ENCODE measurements at regions not wholly inside any gene's neighbourhood (a gene's known extent, or its start where the extent isn't known, plus 50 kb on each side); places are given as distances from the start of the nearest gene placed in this dataset.
"Not testable (repeated sequence)": the region's sequence is repeated elsewhere in the genome, so short reads cannot be mapped to it uniquely, and the experiment has no call there.

DNA sequence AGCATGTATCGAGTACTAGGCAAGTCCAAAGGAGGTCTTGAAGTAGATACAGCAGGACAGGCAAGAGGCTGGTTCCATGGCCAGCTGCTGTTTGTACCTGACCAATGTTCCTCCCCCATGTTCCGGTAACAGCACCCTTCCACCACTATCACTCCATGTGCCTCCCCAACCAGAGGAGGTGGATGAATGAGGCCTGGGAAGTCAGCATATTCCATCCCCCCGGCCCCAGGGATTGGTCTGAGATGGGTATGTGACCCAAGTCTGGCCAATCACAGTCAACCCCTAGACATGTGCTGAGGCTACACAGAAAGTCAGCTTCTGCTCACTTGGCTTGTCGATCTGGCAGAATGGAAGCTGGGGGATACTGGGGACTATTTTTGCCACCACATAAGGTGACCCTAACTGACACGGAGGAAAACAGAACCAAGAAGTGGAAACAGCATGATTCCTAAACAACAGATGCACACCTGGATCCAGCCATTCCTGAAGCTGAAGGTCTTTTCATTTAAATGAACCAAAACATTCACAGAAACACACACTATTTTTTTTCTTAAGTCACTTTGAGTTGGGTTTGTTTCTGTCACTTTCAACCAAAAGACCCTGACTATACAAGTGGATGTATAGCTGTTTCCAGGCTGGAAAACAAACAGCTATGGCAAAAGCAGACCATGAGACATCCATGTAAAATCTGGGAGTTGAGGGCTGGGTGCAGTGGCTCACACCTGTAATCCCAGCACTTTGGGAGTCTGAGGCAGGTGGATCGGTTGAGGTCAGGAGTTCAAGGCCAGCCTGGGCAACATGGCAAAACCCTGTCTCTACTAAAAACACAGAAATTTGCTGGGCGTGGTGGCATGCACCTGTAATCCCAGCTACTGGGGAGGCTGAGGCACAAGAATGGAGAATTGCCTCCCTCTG lies 70.4 kb upstream of the PTPN1 start:
- no peak for DNase-seq (ENCODE audit: low read depth)
- TF ChIP-seq, protein P1, sequence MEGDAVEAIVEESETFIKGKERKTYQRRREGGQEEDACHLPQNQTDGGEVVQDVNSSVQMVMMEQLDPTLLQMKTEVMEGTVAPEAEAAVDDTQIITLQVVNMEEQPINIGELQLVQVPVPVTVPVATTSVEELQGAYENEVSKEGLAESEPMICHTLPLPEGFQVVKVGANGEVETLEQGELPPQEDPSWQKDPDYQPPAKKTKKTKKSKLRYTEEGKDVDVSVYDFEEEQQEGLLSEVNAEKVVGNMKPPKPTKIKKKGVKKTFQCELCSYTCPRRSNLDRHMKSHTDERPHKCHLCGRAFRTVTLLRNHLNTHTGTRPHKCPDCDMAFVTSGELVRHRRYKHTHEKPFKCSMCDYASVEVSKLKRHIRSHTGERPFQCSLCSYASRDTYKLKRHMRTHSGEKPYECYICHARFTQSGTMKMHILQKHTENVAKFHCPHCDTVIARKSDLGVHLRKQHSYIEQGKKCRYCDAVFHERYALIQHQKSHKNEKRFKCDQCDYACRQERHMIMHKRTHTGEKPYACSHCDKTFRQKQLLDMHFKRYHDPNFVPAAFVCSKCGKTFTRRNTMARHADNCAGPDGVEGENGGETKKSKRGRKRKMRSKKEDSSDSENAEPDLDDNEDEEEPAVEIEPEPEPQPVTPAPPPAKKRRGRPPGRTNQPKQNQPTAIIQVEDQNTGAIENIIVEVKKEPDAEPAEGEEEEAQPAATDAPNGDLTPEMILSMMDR (conservative IDR thresholded peaks at IDR 0.05; ENCODE audit: low read depth, low read length) = no peak
- H3K4me3 ChIP-seq (ENCODE audit: low read length) = no peak overlapping the region

DNA sequence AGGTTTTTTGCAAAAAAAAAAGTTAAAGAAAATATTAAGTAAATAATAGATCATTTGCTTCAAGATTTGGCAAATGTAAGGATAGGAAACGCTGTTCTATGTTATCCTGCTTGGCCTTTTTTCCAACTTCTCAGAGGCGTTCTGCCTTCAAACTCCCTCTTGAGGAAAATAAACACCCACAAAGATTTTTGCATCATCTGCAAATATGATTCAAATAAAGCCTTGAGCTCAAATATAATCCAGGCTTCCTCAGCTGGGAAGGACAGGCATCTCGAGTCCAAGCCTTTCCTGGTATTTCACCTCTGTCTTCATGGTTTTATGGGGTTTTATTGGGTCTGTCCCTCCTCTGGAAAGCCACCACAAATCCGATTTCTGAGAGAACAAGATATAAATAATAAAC lies 67.7 kb upstream of the PTPN1 start:
- TF ChIP-seq, protein P1 (conservative IDR thresholded peaks at IDR 0.05; ENCODE audit: low read depth, low read length) = no peak
- DNase-seq (ENCODE audit: low read depth) = no peak
- no peak overlapping the region for H3K4me3 ChIP-seq (ENCODE audit: low read length)

DNA sequence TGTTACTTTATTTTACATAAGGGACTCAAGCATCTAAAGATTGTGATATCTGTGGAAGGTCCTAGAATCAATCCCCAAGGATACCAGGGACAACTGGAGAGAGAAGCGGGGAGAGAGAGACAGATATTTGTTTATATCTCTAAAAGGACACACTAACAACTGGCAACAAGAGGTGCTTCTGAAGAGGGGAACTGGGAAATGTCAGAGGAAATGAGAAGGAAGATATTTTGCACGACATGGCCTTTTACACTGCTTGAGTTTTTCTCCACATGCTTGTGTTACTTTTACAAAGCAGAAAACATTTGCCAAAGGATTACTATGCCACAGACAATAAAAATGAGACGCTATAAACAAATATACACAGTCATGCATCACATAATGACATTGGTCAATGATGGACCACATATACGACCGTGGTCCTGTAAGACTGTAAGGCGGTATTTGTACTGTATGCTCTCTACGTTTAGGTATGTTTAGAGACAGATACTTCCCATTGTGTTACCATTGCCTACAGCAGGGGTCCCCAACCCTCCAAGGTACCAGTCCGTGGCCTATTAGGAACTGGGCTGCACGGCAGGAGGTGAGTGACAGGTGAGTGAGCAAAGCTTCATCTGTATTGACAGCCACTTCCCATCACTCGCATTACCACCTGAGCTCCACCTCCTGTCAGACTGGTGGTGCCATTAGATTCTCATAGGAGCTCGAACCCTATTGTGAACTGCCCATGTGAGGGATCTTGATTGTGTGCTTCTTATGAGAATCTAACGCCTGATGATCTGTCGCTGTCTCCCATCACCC lies 64.6 kb upstream of the PTPN1 start:
- no peak overlapping the region for H3K4me3 ChIP-seq (ENCODE audit: low read length)
- TF ChIP-seq, protein P1 (conservative IDR thresholded peaks at IDR 0.05; ENCODE audit: low read depth, low read length) = no peak
- no peak for DNase-seq (ENCODE audit: low read depth)

DNA sequence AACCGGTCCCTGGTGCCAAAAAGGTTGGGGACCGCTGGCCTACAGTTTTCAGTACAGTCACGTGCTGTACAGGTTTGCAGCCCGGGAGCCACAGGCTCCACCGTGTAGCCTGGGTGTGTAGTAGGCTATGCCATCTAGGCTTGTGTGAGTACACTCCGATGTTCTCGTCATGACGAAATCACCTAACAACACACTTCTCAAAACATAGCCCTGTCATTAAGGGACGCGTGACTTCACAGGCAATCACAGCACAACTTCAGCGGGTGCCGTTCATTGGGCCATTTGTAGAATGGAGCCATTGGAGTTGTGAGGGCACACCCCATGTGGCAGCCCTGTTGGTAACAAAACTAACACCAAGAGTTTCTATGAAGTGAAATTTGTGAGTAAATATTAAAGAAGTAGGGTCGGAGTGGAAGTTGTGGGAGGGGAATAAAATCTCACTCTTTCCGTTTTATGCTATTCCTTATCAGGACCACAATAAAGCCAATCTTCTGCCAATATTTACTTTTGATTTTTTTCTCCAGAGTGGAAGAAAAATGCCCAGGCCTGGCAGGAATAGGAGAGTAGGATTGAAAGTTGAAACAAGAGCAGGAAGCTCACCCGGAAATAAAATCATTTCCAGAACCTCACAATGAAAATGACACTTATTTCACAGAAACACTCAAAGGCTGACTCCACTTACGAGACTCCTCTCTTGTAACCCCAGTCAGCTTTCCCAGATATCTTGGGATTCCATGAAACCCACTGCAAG lies 63.7 kb upstream of the PTPN1 start:
- TF ChIP-seq, protein P1 (conservative IDR thresholded peaks at IDR 0.05; ENCODE audit: low read depth, low read length) = no peak
- no peak overlapping the region for H3K4me3 ChIP-seq (ENCODE audit: low read length)
- DNase-seq (ENCODE audit: low read depth) = no peak

DNA sequence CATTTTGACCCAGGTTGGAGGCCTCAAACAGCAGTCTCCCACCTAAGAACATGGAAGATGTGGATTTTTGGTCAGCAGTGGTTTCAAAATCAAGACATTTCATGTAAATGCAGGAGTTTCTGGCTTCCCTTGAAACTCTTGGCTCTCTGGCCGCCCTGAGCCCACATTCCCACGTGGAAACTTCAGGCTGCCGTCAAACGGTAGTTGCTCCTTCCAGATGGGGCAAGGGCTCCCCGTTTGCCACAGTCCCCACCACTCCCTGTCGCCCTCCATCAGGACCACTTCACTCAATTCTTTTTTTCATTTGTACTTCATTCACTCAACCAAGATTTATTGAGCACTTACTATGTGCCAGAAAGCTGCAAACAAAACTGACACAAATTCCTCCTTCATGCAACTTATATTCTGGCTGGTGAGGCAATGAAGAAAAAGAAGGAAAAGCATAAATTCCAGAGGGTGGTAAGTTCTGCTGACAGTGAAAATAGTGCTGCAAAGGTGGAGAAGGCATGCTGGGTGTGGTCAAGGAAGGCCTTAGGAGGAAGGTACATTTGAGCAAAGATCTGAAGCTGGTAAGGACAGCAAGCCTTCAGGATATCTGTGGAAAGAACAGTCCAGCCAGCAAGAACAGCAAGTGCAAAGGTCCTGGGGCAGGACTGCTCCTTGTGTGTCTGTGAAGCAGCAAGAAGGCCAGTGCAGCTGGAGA lies 62.9 kb upstream of the PTPN1 start:
- H3K4me3 ChIP-seq (ENCODE audit: low read length) = no peak overlapping the region
- TF ChIP-seq, protein P1 (conservative IDR thresholded peaks at IDR 0.05; ENCODE audit: low read depth, low read length) = no peak

DNA sequence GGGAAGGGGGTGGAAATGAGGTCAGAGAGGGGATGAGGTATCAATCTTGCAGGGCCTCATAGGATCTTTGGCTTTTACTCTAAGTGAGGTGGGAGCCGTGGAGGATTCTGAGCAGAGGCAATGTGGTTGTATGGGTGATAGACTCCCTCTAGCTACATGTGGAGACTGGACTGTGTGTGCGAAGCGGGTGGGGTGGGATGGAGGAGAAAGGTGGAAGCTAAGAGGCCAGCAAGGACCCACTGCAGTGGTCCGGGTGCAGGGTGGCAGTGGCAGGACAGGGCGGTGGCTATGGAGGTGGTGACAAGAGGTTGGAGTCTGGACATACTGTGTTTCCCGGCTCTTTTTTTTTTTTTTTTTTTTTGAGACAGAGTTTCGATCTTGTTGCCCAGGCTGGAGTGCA lies 62.4 kb upstream of the PTPN1 start:
- no peak overlapping the region for H3K4me3 ChIP-seq (ENCODE audit: low read length)
- no peak for DNase-seq (ENCODE audit: low read depth)
- TF ChIP-seq, protein P1 (conservative IDR thresholded peaks at IDR 0.05; ENCODE audit: low read depth, low read length) = no peak

More for the DNA sequence above, 62.9 kb upstream of the PTPN1 start:
- no peak for DNase-seq (ENCODE audit: low read depth)

DNA sequence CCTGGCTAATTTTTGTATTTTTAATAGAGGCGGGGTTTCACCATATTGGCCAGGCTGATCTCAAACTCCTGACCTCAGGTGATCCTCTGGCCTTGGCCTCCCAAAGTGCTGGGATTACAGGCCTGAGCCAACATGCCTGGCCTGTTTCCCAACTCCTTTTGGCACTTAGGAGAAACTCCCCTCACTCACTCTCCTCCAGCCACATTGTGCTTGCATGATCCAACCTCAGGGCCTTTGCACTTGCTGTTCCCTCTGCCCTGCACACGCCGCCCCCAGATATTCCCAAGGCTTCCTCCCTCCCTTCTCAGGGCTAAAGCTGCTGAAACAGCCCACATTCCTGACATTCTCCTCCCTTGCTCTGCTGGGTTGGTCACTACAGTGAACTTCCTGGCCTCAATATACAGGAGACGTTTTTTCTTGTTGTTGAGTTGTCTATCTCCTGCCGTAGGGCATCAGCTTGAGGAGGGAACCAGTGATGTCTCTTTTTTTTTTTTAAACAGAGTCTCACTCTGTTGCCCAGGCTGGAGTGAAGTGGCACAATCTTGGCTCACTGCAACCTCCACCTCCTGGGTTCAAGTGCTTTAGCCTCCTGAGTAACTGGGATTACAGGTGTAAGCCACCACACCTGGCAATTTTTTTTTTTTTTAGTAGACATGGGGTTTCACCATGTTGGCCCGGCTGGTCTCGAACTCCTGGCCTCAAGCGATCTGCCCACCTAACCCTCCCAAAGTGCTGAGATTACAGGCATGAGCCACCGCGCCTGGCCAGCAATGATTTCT lies 61.4 kb upstream of the PTPN1 start:
- H3K4me3 ChIP-seq (ENCODE audit: low read length) = not testable (repeated sequence)

More for the DNA sequence above, 61.4 kb upstream of the PTPN1 start:
- not testable (repeated sequence) for DNase-seq (ENCODE audit: low read depth)
